ENCODE measurements at regions not wholly inside any gene's neighbourhood (a gene's known extent, or its start where the extent isn't known, plus 50 kb on each side); places are given as distances from the start of the nearest gene placed in this dataset.
"Not testable (repeated sequence)": the region's sequence is repeated elsewhere in the genome, so short reads cannot be mapped to it uniquely, and the experiment has no call there.

- DNase-seq: no peak
Observed at GRCh38 chr4:7141151-7141834, 51.0 kb upstream of the SORCS2 start.

GRCh38 chr4:7140692-7141069 is 51.7 kb upstream of the SORCS2 start:
- DNase-seq: no peak

- no peak for DNase-seq
Observed at GRCh38 chr4:7140062-7140691, 52.2 kb upstream of the SORCS2 start.

- DNase-seq: no peak
Observed at GRCh38 chr4:7139167-7139982, 53.0 kb upstream of the SORCS2 start.

GRCh38 chr4:7138223-7139166 is 53.8 kb upstream of the SORCS2 start:
- no peak for DNase-seq

- no peak for DNase-seq
Observed at GRCh38 chr4:7137326-7138200, 54.8 kb upstream of the SORCS2 start.

- no peak for DNase-seq
Observed at GRCh38 chr4:7136351-7136750, 56.0 kb upstream of the SORCS2 start.

GRCh38 chr4:7135389-7135746 is 57.0 kb upstream of the SORCS2 start:
- peak; percentile 75 for DNase-seq

GRCh38 chr4:7134737-7135388 is 57.5 kb upstream of the SORCS2 start:
- DNase-seq: peak; percentile 88

- not testable (repeated sequence) for DNase-seq
Observed at GRCh38 chr4:7133818-7134650, 58.3 kb upstream of the SORCS2 start.

GRCh38 chr4:7132730-7133582 is 59.4 kb upstream of the SORCS2 start:
- no peak for DNase-seq

GRCh38 chr4:7132249-7132648 is 60.1 kb upstream of the SORCS2 start:
- no peak for DNase-seq

- DNase-seq: no peak
Observed at GRCh38 chr4:7131498-7132031, 60.8 kb upstream of the SORCS2 start.

- DNase-seq: no peak
Observed at GRCh38 chr4:7130621-7131211, 61.6 kb upstream of the SORCS2 start.

- no peak for DNase-seq
Observed at GRCh38 chr4:7129871-7130620, 62.2 kb upstream of the GRPEL1 start.

- no peak for DNase-seq
Observed at GRCh38 chr4:7128644-7129043, 60.8 kb upstream of the GRPEL1 start.

GRCh38 chr4:7128234-7128633 is 60.4 kb upstream of the GRPEL1 start:
- DNase-seq: no peak

- no peak for DNase-seq
Observed at GRCh38 chr4:7127576-7127975, 59.7 kb upstream of the GRPEL1 start.

Data from femur (tissue), 1 donor.